Activated naive CD4-positive, alpha-beta T cell treated with anti-CD3 and anti-CD28 coated beads, Interleukin-2, amount 10 ng/mL, durations not matched to agents 7 days and 5 days (primary cell): ENCODE measurements at regions not wholly inside any gene's neighbourhood (a gene's known extent, or its start where the extent isn't known, plus 50 kb on each side); places are given as distances from the start of the nearest gene placed in this dataset.

Experiments used
- CTCF ChIA-PET: fragments of 350-600 bp; sonication (Branson Sonifier 250); formaldehyde crosslinking; loops from one replicate; lab custom pipeline; 2021; ENCODE audit warnings: antibody characterized with exemption; lab: Charles Lee
- DNase-seq: peaks from one replicate; pipeline ENCODE4 v3.0.0-alpha.2; 2020
- H3K27ac Mint-ChIP-seq: one replicate; pipeline ENCODE4 v1.8.0; 2021; ENCODE audit warnings: mild to moderate bottlenecking, moderate library complexity, mixed read lengths
- H3K27me3 Mint-ChIP-seq: one replicate; pipeline ENCODE4 v1.8.0; 2021; ENCODE audit warnings: mild to moderate bottlenecking, mixed read lengths
- H3K36me3 Mint-ChIP-seq: one replicate; pipeline ENCODE4 v1.8.0; 2021; ENCODE audit warnings: mixed read lengths
- H3K4me1 Mint-ChIP-seq: one replicate; pipeline ENCODE4 v1.8.0; 2021; ENCODE audit warnings: mixed read lengths
- H3K4me3 Mint-ChIP-seq: one replicate; pipeline ENCODE4 v1.8.0; 2021; ENCODE audit warnings: mild to moderate bottlenecking, moderate library complexity, mixed read lengths
- H3K9me3 Mint-ChIP-seq: one replicate; pipeline ENCODE4 v1.8.0; 2021; ENCODE audit warnings: mixed read lengths

GRCh38 chr4:100736641-100737451, 219.0 kb upstream of the EMCN start:
- Mint-ChIP-seq H3K9me3 (no peaks in the 10 kb centered on the region), H3K4me1 (no peaks in the 10 kb centered on the region), H3K4me3 (no peak overlapping the region), H3K27me3 (no peaks in the 10 kb centered on the region), H3K36me3 (no peaks in the 10 kb centered on the region), H3K27ac (no peak overlapping the region)
- DNase-seq = no peak
- CTCF ChIA-PET = no interaction called here

- no peak overlapping the region for H3K27ac Mint-ChIP-seq
- H3K36me3 Mint-ChIP-seq = no peaks in the 10 kb centered on the region
- H3K4me3 Mint-ChIP-seq = no peak overlapping the region
- CTCF ChIA-PET = no interaction called here
- no peak for DNase-seq
- H3K27me3 Mint-ChIP-seq = peaks cover under 1% of the 10 kb centered on the region
- no peaks in the 10 kb centered on the region for H3K9me3 Mint-ChIP-seq
- H3K4me1 Mint-ChIP-seq = no peaks in the 10 kb centered on the region
These were observed 211.0 kb upstream of the EMCN start for GRCh38 chr4:100728861-100729260.

- Mint-ChIP-seq H3K36me3 (no peaks in the 10 kb centered on the region), H3K9me3 (no peaks in the 10 kb centered on the region), H3K27me3 (peaks cover 4% of the 10 kb centered on the region), H3K27ac (no peak overlapping the region), H3K4me3 (no peak overlapping the region), H3K4me1 (no peaks in the 10 kb centered on the region)
- no peak for DNase-seq
- CTCF ChIA-PET = no interaction called here
These were observed 205.1 kb upstream of the EMCN start for GRCh38 chr4:100722866-100723459.

GRCh38 chr4:100722133-100722532, 204.3 kb upstream of the EMCN start:
- DNase-seq = no peak
- no peaks in the 10 kb centered on the region for H3K4me1 Mint-ChIP-seq
- CTCF ChIA-PET = no interaction called here
- no peaks in the 10 kb centered on the region for H3K9me3 Mint-ChIP-seq
- peaks cover 4% of the 10 kb centered on the region for H3K27me3 Mint-ChIP-seq
- no peak overlapping the region for H3K4me3 Mint-ChIP-seq
- no peak overlapping the region for H3K27ac Mint-ChIP-seq
- no peaks in the 10 kb centered on the region for H3K36me3 Mint-ChIP-seq

- Mint-ChIP-seq H3K27me3 (peaks cover 4% of the 10 kb centered on the region), H3K4me1 (no peaks in the 10 kb centered on the region)
These were observed 203.7 kb upstream of the EMCN start for GRCh38 chr4:100721490-100721889.

GRCh38 chr4:100721077-100721476, 203.3 kb upstream of the EMCN start:
- no peak for DNase-seq
- Mint-ChIP-seq H3K4me3 (no peak overlapping the region), H3K4me1 (no peaks in the 10 kb centered on the region), H3K27me3 (peaks cover 4% of the 10 kb centered on the region), H3K27ac (no peak overlapping the region), H3K9me3 (no peaks in the 10 kb centered on the region), H3K36me3 (no peaks in the 10 kb centered on the region)
- CTCF ChIA-PET = no interaction called here

More at GRCh38 chr4:100721490-100721889, 203.7 kb upstream of the EMCN start:
- no peak for DNase-seq
- CTCF ChIA-PET = no interaction called here
- no peak overlapping the region for H3K27ac Mint-ChIP-seq
- no peaks in the 10 kb centered on the region for H3K9me3 Mint-ChIP-seq
- no peak overlapping the region for H3K4me3 Mint-ChIP-seq
- no peaks in the 10 kb centered on the region for H3K36me3 Mint-ChIP-seq

- no peak overlapping the region for H3K27ac Mint-ChIP-seq
- H3K27me3 Mint-ChIP-seq = no peaks in the 10 kb centered on the region
- no peaks in the 10 kb centered on the region for H3K9me3 Mint-ChIP-seq
- CTCF ChIA-PET = no interaction called here
- H3K36me3 Mint-ChIP-seq = no peaks in the 10 kb centered on the region
- no peak overlapping the region for H3K4me3 Mint-ChIP-seq
- no peaks in the 10 kb centered on the region for H3K4me1 Mint-ChIP-seq
- DNase-seq = no peak
These were observed 198.6 kb upstream of the EMCN start for GRCh38 chr4:100716416-100716815.

GRCh38 chr4:100708776-100709175, 191.0 kb upstream of the EMCN start:
- H3K27me3 Mint-ChIP-seq = peaks cover 3% of the 10 kb centered on the region
- no peak overlapping the region for H3K4me3 Mint-ChIP-seq
- H3K27ac Mint-ChIP-seq = no peak overlapping the region
- no peaks in the 10 kb centered on the region for H3K9me3 Mint-ChIP-seq
- no peaks in the 10 kb centered on the region for H3K4me1 Mint-ChIP-seq
- no peaks in the 10 kb centered on the region for H3K36me3 Mint-ChIP-seq
- CTCF ChIA-PET = no interaction called here
- no peak for DNase-seq

- H3K36me3 Mint-ChIP-seq = no peaks in the 10 kb centered on the region
- peaks cover 3% of the 10 kb centered on the region for H3K27me3 Mint-ChIP-seq
- H3K4me3 Mint-ChIP-seq = no peak overlapping the region
- H3K27ac Mint-ChIP-seq = no peak overlapping the region
- CTCF ChIA-PET = no interaction called here
- H3K4me1 Mint-ChIP-seq = no peaks in the 10 kb centered on the region
- H3K9me3 Mint-ChIP-seq = no peaks in the 10 kb centered on the region
- DNase-seq = no peak
These were observed 190.0 kb upstream of the EMCN start for GRCh38 chr4:100707786-100708185.

- H3K36me3 Mint-ChIP-seq = no peaks in the 10 kb centered on the region
- no peak overlapping the region for H3K27ac Mint-ChIP-seq
- CTCF ChIA-PET = no interaction called here
- no peak for DNase-seq
- H3K4me3 Mint-ChIP-seq = no peak overlapping the region
- no peaks in the 10 kb centered on the region for H3K9me3 Mint-ChIP-seq
- H3K27me3 Mint-ChIP-seq = no peaks in the 10 kb centered on the region
- H3K4me1 Mint-ChIP-seq = no peaks in the 10 kb centered on the region
These were observed 178.7 kb upstream of the EMCN start for GRCh38 chr4:100696531-100696930.

GRCh38 chr4:100695871-100696270, 178.0 kb upstream of the EMCN start:
- Mint-ChIP-seq H3K4me3 (no peak overlapping the region), H3K27ac (no peak overlapping the region), H3K4me1 (no peaks in the 10 kb centered on the region), H3K9me3 (no peaks in the 10 kb centered on the region), H3K27me3 (no peaks in the 10 kb centered on the region), H3K36me3 (no peaks in the 10 kb centered on the region)
- CTCF ChIA-PET = no interaction called here
- no peak for DNase-seq

- CTCF ChIA-PET = no interaction called here
- no peaks in the 10 kb centered on the region for H3K27me3 Mint-ChIP-seq
- H3K4me1 Mint-ChIP-seq = no peaks in the 10 kb centered on the region
- DNase-seq = no peak
- H3K4me3 Mint-ChIP-seq = no peak overlapping the region
- no peaks in the 10 kb centered on the region for H3K36me3 Mint-ChIP-seq
- no peaks in the 10 kb centered on the region for H3K9me3 Mint-ChIP-seq
- H3K27ac Mint-ChIP-seq = no peak overlapping the region
These were observed 177.3 kb upstream of the EMCN start for GRCh38 chr4:100695039-100695654.

GRCh38 chr4:100694467-100694866, 176.6 kb upstream of the EMCN start:
- no peaks in the 10 kb centered on the region for H3K27me3 Mint-ChIP-seq
- H3K27ac Mint-ChIP-seq = no peak overlapping the region
- H3K9me3 Mint-ChIP-seq = no peaks in the 10 kb centered on the region
- CTCF ChIA-PET = no interaction called here
- H3K36me3 Mint-ChIP-seq = no peaks in the 10 kb centered on the region
- H3K4me3 Mint-ChIP-seq = no peak overlapping the region
- no peak for DNase-seq
- H3K4me1 Mint-ChIP-seq = no peaks in the 10 kb centered on the region

- Mint-ChIP-seq H3K4me1 (no peaks in the 10 kb centered on the region), H3K27ac (no peak overlapping the region), H3K36me3 (no peaks in the 10 kb centered on the region), H3K4me3 (no peak overlapping the region), H3K27me3 (no peaks in the 10 kb centered on the region), H3K9me3 (no peaks in the 10 kb centered on the region)
- no peak for DNase-seq
- CTCF ChIA-PET = no interaction called here
These were observed 173.0 kb upstream of the EMCN start for GRCh38 chr4:100690812-100691211.

- CTCF ChIA-PET = no interaction called here
- Mint-ChIP-seq H3K4me3 (no peak overlapping the region), H3K4me1 (no peaks in the 10 kb centered on the region), H3K9me3 (no peaks in the 10 kb centered on the region), H3K27ac (no peak overlapping the region), H3K36me3 (no peaks in the 10 kb centered on the region), H3K27me3 (no peaks in the 10 kb centered on the region)
- DNase-seq = no peak
These were observed 170.5 kb upstream of the EMCN start for GRCh38 chr4:100688368-100688767.
